ENCODE measurements at regions not wholly inside any gene's neighbourhood (a gene's known extent, or its start where the extent isn't known, plus 50 kb on each side); places are given as distances from the start of the nearest gene placed in this dataset.

GRCh38 chr1:195999022-195999421 lies 609.2 kb downstream of the KCNT2 start:
- no peak for DNase-seq

- no peak for DNase-seq
Measured at GRCh38 chr1:195981448-195982139, 626.6 kb downstream of the KCNT2 start.

- no peak for DNase-seq
Measured at GRCh38 chr1:195979646-195980045, 628.6 kb downstream of the KCNT2 start.

GRCh38 chr1:195973311-195973904 lies 634.8 kb downstream of the KCNT2 start:
- DNase-seq, result no peak

- no peak for DNase-seq
Measured at GRCh38 chr1:195971589-195971988, 636.7 kb downstream of the KCNT2 start.

- no peak for DNase-seq
Measured at GRCh38 chr1:195970209-195970608, 638.0 kb downstream of the KCNT2 start.

GRCh38 chr1:195965475-195965874 lies 642.8 kb downstream of the KCNT2 start:
- no peak for DNase-seq

- DNase-seq, result no peak
Measured at GRCh38 chr1:195965036-195965435, 643.2 kb downstream of the KCNT2 start.

- DNase-seq, result no peak
Measured at GRCh38 chr1:195964516-195964915, 643.7 kb downstream of the KCNT2 start.

GRCh38 chr1:195962051-195962450 lies 646.2 kb downstream of the KCNT2 start:
- DNase-seq, result no peak

- no peak for DNase-seq
Measured at GRCh38 chr1:195960580-195960979, 647.7 kb downstream of the KCNT2 start.

- DNase-seq, result no peak
Measured at GRCh38 chr1:195958131-195958530, 650.1 kb downstream of the KCNT2 start.

- no peak for DNase-seq
Measured at GRCh38 chr1:195956845-195957244, 651.4 kb downstream of the KCNT2 start.

- no peak for DNase-seq
Measured at GRCh38 chr1:195954848-195955247, 653.4 kb downstream of the KCNT2 start.

GRCh38 chr1:195951313-195951712 lies 656.9 kb downstream of the KCNT2 start:
- DNase-seq, result no peak

- no peak for DNase-seq
Measured at GRCh38 chr1:195948123-195948895, 659.9 kb downstream of the KCNT2 start.

GRCh38 chr1:195946500-195946899 lies 661.7 kb downstream of the KCNT2 start:
- no peak for DNase-seq

- no peak for DNase-seq
Measured at GRCh38 chr1:195941795-195942194, 666.4 kb downstream of the KCNT2 start.

GRCh38 chr1:195941314-195941713 lies 666.9 kb downstream of the KCNT2 start:
- no peak for DNase-seq

GRCh38 chr1:195939844-195940243 lies 668.4 kb downstream of the KCNT2 start:
- no peak for DNase-seq

- no peak for DNase-seq
Measured at GRCh38 chr1:195934817-195935553, 673.3 kb downstream of the KCNT2 start.

GRCh38 chr1:195933835-195934234 lies 674.4 kb downstream of the KCNT2 start:
- DNase-seq, result no peak

- DNase-seq, result no peak
Measured at GRCh38 chr1:195915826-195916225, 692.4 kb downstream of the KCNT2 start.
